Neural cell (in vitro differentiated cells): ENCODE measurements at regions not wholly inside any gene's neighbourhood (a gene's known extent, or its start where the extent isn't known, plus 50 kb on each side); places are given as distances from the start of the nearest gene placed in this dataset.

Source experiments
- H2AFZ ChIP-seq: fragments of 200-600, 300-800 bp; sonication (generic), shearing (Covaris generic); 2 replicates; pipeline ENCODE4 v1.6.0; 2014; ENCODE audit warnings: low read depth, mild to moderate bottlenecking, antibody characterized with exemption, low read length, moderate library complexity
- H3F3A ChIP-seq: fragments of 200-600 bp; shearing (Covaris generic); 2 replicates; pipeline ENCODE4 v1.6.1; 2016; ENCODE audit warnings: mild to moderate bottlenecking, moderate library complexity, mixed read lengths, antibody characterized with exemption, low read length; ENCODE audit not compliant: insufficient read depth, poor library complexity, severe bottlenecking
- H3K27ac ChIP-seq: fragments of 200-600, 300-800 bp; sonication (generic), shearing (Covaris generic); 2 replicates; pipeline ENCODE4 v1.5.1; 2014; ENCODE audit warnings: mild to moderate bottlenecking, low read length, moderate library complexity
- H3K27me3 ChIP-seq: fragments of 300-800, 200-600 bp; sonication (generic), shearing (Covaris generic); 2 replicates; pipeline ENCODE4 v1.6.0; 2014; ENCODE audit warnings: mild to moderate bottlenecking, low read depth, low read length, moderate library complexity; ENCODE audit not compliant: insufficient read depth
- H3K36me3 ChIP-seq: fragments of 300-800, 200-600 bp; sonication (generic), shearing (Covaris generic); 2 replicates; pipeline ENCODE4 v1.5.1; 2014; ENCODE audit warnings: mild to moderate bottlenecking, antibody characterized with exemption, low read length, moderate library complexity; ENCODE audit not compliant: insufficient read depth
- H3K4me2 ChIP-seq: fragments of 300-800, 200-600 bp; sonication (generic), shearing (Covaris generic); 2 replicates; pipeline ENCODE4 v1.6.0; 2014; ENCODE audit warnings: mild to moderate bottlenecking, low read length
- H3K4me3 ChIP-seq: fragments of 300-800, 200-600 bp; sonication (generic), shearing (Covaris generic); 2 replicates; pipeline ENCODE4 v1.5.1; 2014; ENCODE audit warnings: mild to moderate bottlenecking, low read length, moderate library complexity
- H3K79me2 ChIP-seq: fragments of 200-600 bp; shearing (Covaris generic); replicated peaks from 2 replicates; pipeline ENCODE4 v1.6.0; 2014; ENCODE audit warnings: mild to moderate bottlenecking, low read length, moderate library complexity; ENCODE audit not compliant: insufficient read depth
- H3K9ac ChIP-seq: fragments of 300-800, 200-600 bp; sonication (generic), shearing (Covaris generic); 2 replicates; pipeline ENCODE4 v1.6.1; 2016; ENCODE audit warnings: mild to moderate bottlenecking, low read length, mixed read lengths
- H3K9me2 ChIP-seq: fragments of 200-600 bp; shearing (Covaris generic); 2 replicates; pipeline ENCODE4 v1.6.1; 2016; ENCODE audit warnings: mild to moderate bottlenecking, low read length, mixed read lengths; ENCODE audit not compliant: insufficient read depth
- H3K9me3 ChIP-seq: fragments of 200-600, 300-800 bp; sonication (generic), shearing (Covaris generic); 2 replicates; pipeline ENCODE4 v1.6.1; 2016; ENCODE audit warnings: mild to moderate bottlenecking, mixed run types, low read length, moderate library complexity, mixed read lengths
- H4K20me1 ChIP-seq: fragments of 200-600 bp; shearing (Covaris generic); 2 replicates; pipeline ENCODE4 v1.6.1; 2016; ENCODE audit warnings: mild to moderate bottlenecking, mixed run types; ENCODE audit not compliant: insufficient read depth
- CTCF ChIP-seq: fragments of 450-650 bp; IDR thresholded peaks from 2 replicates; pipeline ENCODE4 v1.5.1; 2014; ENCODE audit warnings: antibody characterized with exemption, mild to moderate bottlenecking, moderate library complexity; ENCODE audit not compliant: poor library complexity, severe bottlenecking
- EP300 ChIP-seq: fragments of 450-650 bp; conservative IDR thresholded peaks from 2 replicates; pipeline ENCODE4 v1.6.1; 2014; ENCODE audit warnings: antibody characterized with exemption, mild to moderate bottlenecking, moderate library complexity; ENCODE audit not compliant: poor library complexity, severe bottlenecking
- EZH2 ChIP-seq: fragments of 200-600, 300-800 bp; shearing (Covaris generic), sonication (generic); IDR thresholded peaks from 2 replicates; pipeline ENCODE4 v1.6.1; 2014; ENCODE audit warnings: antibody characterized with exemption, low read length, borderline replicate concordance, mild to moderate bottlenecking; ENCODE audit not compliant: insufficient read depth, poor library complexity, severe bottlenecking
- MXI1 ChIP-seq: fragments of 450-650 bp; conservative IDR thresholded peaks from 2 replicates; pipeline ENCODE4 v1.6.1; 2014; ENCODE audit warnings: antibody characterized with exemption, mild to moderate bottlenecking; ENCODE audit not compliant: poor library complexity, severe bottlenecking
- POLR2AphosphoS5 ChIP-seq: IDR thresholded peaks from 2 replicates; pipeline ENCODE4 v1.6.1; 2012
- RAD21 ChIP-seq: fragments of 450-650 bp; conservative IDR thresholded peaks from 2 replicates; pipeline ENCODE4 v1.6.1; 2014; ENCODE audit warnings: antibody characterized with exemption, mild to moderate bottlenecking, moderate library complexity
- REST ChIP-seq: IDR thresholded peaks from 2 replicates; pipeline ENCODE4 v1.6.1; 2012; ENCODE audit warnings: borderline replicate concordance
- SMC3 ChIP-seq: fragments of 450-650 bp; conservative IDR thresholded peaks from 2 replicates; pipeline ENCODE4 v1.6.1; 2014; ENCODE audit warnings: antibody characterized with exemption, mild to moderate bottlenecking, moderate library complexity; ENCODE audit not compliant: poor library complexity
- TAF1 ChIP-seq: IDR thresholded peaks from 2 replicates; pipeline ENCODE4 v1.6.1; 2012; ENCODE audit warnings: low read depth

- no peaks in the 10 kb centered on the region for H3K9me2 ChIP-seq
- TF ChIP-seq TAF1 (no peak), POLR2AphosphoS5 (no peak), REST (no peak)
Observed at GRCh38 chr5:23353286-23353685, 154.1 kb upstream of the PRDM9 start.

GRCh38 chr5:23352446-23352845 is 155.0 kb upstream of the PRDM9 start:
- Histone ChIP-seq H3K27ac (no peak overlapping the region), H3K4me2 (no peak overlapping the region), H3K27me3 (no peaks in the 10 kb centered on the region), H3K79me2 (no peaks in the 10 kb centered on the region), H3K9me3 (no peaks in the 10 kb centered on the region), H3F3A (no peaks in the 10 kb centered on the region), H3K9ac (no peak overlapping the region), H4K20me1 (no peaks in the 10 kb centered on the region), H3K36me3 (no peaks in the 10 kb centered on the region), H3K9me2 (no peaks in the 10 kb centered on the region), H2AFZ (no peak overlapping the region), H3K4me3 (no peak overlapping the region)
- TF ChIP-seq POLR2AphosphoS5 (no peak), RAD21 (no peak), EZH2 (no peak), EP300 (no peak), TAF1 (no peak), SMC3 (no peak), CTCF (no peak), REST (no peak), MXI1 (no peak)

More at GRCh38 chr5:23353286-23353685, 154.1 kb upstream of the PRDM9 start:
- Histone ChIP-seq H3K27me3 (no peaks in the 10 kb centered on the region), H3K27ac (no peak overlapping the region), H3K36me3 (no peaks in the 10 kb centered on the region), H3K79me2 (no peaks in the 10 kb centered on the region), H3K9me3 (no peaks in the 10 kb centered on the region), H3K4me2 (no peak overlapping the region), H4K20me1 (no peaks in the 10 kb centered on the region), H3K4me3 (no peak overlapping the region), H2AFZ (no peak overlapping the region), H3K9ac (no peak overlapping the region), H3F3A (no peaks in the 10 kb centered on the region)
